Panc1 (cell line): ENCODE measurements at regions not wholly inside any gene's neighbourhood (a gene's known extent, or its start where the extent isn't known, plus 50 kb on each side); places are given as distances from the start of the nearest gene placed in this dataset.

Experiments
- POLR2AphosphoS5 ChIP-seq: IDR thresholded peaks from 2 replicates; pipeline ENCODE4 v1.6.1; 2012; ENCODE audit warnings: mild to moderate bottlenecking, low read depth, low read length, moderate library complexity
- TCF7L2 ChIP-seq: IDR thresholded peaks from 2 replicates; pipeline ENCODE4 v1.6.1; 2011; ENCODE audit warnings: mild to moderate bottlenecking, low read depth, low read length, inconsistent platforms
- TF ChIP-seq, protein P1 (sequence below): fragments of 450-650 bp; IDR thresholded peaks from 2 replicates; pipeline ENCODE4 v1.5.1; 2017; ENCODE audit warnings: mild to moderate bottlenecking
- TF ChIP-seq, protein P2 (sequence below), 2 experiments: IDR thresholded peaks; 2 replicates each; pipeline ENCODE4 v1.6.1; 2011 to 2012; ENCODE audit warnings: low read depth in 2 of 2, control low read depth in 1 of 2, low read length in 1 of 2, mild to moderate bottlenecking in 1 of 2, moderate library complexity in 1 of 2; ENCODE audit not compliant: insufficient read depth in 1 of 2

DNA sequence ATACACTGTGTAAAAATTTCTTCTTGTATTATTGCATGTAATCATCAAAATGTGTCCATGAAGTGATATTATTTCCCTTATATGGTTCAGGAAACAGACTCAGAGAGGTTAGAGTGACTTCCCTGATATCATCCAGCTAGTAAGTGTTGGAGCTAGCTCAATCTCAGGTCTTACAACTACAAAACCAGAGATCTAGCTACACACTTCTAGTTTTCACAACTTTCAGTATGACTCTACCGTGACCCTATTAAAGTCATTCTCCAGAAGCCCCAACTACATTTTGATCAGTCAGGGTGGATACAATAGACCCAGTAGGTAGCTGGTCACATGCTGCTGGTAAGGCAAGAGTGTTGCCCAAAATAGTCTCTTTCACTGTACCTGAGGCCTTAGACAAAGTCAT, 165.3 kb downstream of the GOLIM4 start:
- TF ChIP-seq, protein P1, sequence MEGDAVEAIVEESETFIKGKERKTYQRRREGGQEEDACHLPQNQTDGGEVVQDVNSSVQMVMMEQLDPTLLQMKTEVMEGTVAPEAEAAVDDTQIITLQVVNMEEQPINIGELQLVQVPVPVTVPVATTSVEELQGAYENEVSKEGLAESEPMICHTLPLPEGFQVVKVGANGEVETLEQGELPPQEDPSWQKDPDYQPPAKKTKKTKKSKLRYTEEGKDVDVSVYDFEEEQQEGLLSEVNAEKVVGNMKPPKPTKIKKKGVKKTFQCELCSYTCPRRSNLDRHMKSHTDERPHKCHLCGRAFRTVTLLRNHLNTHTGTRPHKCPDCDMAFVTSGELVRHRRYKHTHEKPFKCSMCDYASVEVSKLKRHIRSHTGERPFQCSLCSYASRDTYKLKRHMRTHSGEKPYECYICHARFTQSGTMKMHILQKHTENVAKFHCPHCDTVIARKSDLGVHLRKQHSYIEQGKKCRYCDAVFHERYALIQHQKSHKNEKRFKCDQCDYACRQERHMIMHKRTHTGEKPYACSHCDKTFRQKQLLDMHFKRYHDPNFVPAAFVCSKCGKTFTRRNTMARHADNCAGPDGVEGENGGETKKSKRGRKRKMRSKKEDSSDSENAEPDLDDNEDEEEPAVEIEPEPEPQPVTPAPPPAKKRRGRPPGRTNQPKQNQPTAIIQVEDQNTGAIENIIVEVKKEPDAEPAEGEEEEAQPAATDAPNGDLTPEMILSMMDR = no peak
- no peak for TF ChIP-seq POLR2AphosphoS5
- TF ChIP-seq, protein P2, sequence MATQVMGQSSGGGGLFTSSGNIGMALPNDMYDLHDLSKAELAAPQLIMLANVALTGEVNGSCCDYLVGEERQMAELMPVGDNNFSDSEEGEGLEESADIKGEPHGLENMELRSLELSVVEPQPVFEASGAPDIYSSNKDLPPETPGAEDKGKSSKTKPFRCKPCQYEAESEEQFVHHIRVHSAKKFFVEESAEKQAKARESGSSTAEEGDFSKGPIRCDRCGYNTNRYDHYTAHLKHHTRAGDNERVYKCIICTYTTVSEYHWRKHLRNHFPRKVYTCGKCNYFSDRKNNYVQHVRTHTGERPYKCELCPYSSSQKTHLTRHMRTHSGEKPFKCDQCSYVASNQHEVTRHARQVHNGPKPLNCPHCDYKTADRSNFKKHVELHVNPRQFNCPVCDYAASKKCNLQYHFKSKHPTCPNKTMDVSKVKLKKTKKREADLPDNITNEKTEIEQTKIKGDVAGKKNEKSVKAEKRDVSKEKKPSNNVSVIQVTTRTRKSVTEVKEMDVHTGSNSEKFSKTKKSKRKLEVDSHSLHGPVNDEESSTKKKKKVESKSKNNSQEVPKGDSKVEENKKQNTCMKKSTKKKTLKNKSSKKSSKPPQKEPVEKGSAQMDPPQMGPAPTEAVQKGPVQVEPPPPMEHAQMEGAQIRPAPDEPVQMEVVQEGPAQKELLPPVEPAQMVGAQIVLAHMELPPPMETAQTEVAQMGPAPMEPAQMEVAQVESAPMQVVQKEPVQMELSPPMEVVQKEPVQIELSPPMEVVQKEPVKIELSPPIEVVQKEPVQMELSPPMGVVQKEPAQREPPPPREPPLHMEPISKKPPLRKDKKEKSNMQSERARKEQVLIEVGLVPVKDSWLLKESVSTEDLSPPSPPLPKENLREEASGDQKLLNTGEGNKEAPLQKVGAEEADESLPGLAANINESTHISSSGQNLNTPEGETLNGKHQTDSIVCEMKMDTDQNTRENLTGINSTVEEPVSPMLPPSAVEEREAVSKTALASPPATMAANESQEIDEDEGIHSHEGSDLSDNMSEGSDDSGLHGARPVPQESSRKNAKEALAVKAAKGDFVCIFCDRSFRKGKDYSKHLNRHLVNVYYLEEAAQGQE (IDR thresholded peaks at IDR 0.05; ENCODE audit: insufficient read depth in 1 of 2, low read depth in 2 of 2, low read length in 1 of 2) = no peak
- no peak for TF ChIP-seq TCF7L2
